H54 (cell line): ENCODE measurements at regions not wholly inside any gene's neighbourhood (a gene's known extent, or its start where the extent isn't known, plus 50 kb on each side); places are given as distances from the start of the nearest gene placed in this dataset.

Experiments used
- DNase-seq: peaks from one replicate; pipeline ENCODE4 v3.0.0; 2011; ENCODE audit warnings: low spot score, mixed read lengths; ENCODE audit not compliant: insufficient read length
- FAIRE-seq: peaks from 3 replicates; lab custom pipeline; 2011; peaks lifted over from hg19 to GRCh38; lab: Jason Lieb, UNC
- POLR2A ChIP-seq: IDR thresholded peaks from 2 replicates; pipeline ENCODE4 v1.6.1; 2011; ENCODE audit warnings: low read depth, mild to moderate bottlenecking, low read length

- DNase-seq (no peak), FAIRE-seq (no peak)
- no peak for TF ChIP-seq POLR2A
These were observed 133.5 kb upstream of the STT3B start for GRCh38 chr3:31399271-31399670.

- TF ChIP-seq POLR2A = no peak
- DNase-seq (no peak), FAIRE-seq (no peak)
These were observed 130.6 kb upstream of the STT3B start for GRCh38 chr3:31402117-31402516.

- FAIRE-seq = no peak
- no peak for DNase-seq
- no peak for TF ChIP-seq POLR2A
These were observed 129.5 kb upstream of the STT3B start for GRCh38 chr3:31403197-31403596.

DNA sequence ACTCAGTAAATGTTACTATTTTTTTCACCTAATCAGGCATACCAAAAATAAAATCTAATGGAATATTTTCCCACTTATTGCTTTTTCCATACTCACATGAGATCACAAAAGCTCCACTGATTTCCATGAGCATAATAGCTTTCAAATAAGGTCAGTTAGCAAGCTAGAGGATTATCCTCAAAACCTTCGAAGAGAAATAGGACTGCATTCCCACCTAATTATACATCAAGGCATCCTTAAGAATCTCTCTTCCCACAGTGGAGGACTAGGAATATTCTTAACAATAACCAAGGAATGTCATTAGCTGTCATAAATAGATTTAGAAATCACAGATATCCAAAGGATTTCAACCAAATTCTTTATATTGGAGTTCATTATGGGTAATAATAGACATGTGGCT lies 127.9 kb upstream of the STT3B start:
- no peak for TF ChIP-seq POLR2A
- FAIRE-seq = no peak
- DNase-seq = no peak

DNA sequence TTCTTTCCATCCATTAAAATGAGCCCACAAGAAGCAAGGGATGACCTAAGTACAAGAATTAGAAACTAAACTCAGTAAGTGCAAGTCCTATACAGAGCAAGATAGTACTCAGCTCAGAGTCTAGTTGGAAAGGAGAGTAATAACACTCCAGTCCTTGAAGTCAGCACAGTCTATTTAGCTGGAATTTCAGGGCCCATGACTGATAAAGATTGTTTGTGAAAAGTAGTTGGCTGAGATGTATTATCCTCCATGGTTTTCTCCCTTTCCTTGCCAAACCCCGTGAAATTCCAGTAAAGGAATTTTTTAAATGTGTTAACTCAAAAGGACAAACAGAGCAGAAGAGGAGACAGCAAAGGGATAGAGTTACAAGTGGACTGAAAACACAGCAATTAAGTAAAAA lies 127.2 kb upstream of the STT3B start:
- TF ChIP-seq POLR2A = no peak
- no peak for DNase-seq
- FAIRE-seq = no peak

- no peak for DNase-seq
- no peak for TF ChIP-seq POLR2A
- FAIRE-seq = no peak
These were observed 125.8 kb upstream of the STT3B start for GRCh38 chr3:31406896-31407295.

DNA sequence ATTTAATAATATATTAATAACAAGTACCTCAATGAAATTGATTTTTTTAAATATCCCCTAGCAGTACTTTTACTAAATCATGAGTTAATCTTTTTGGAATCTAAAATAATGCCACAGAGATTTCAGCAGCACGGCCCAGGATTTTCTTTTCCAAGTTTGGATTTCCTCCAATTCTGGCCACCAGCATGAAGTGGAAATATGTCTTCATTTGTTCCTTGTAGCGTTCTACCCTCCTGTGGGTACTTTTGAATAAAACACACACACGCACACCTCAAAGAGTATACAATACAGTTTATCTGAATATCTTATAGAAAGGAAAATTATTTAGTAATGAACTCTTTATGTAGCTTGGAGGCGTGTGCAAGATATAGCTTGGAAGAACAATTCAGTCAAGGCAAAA lies 125.1 kb upstream of the STT3B start:
- TF ChIP-seq POLR2A = no peak
- no peak for DNase-seq
- FAIRE-seq = no peak

GRCh38 chr3:31408720-31409119 lies 124.0 kb upstream of the STT3B start:
- no peak for TF ChIP-seq POLR2A
- FAIRE-seq = no peak
- no peak for DNase-seq

DNA sequence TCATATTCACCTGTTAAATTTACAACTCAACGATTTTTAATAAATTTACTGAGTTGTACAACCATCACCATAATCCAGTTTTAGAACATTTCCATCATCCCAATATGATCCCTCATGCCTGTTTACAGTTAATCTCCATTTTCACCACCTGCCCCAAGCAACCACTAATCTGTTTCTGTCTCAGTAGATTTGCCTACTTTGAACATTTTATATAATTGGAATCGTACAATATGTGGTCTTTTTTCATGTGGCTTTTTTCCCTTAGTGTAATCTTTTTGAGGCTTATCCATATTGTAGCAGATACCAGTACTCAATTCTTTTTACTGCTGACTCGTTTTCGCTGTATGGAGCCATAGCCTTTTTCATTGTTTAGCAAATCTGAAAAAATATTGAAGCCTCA lies 123.3 kb upstream of the STT3B start:
- DNase-seq (no peak), FAIRE-seq (no peak)
- no peak for TF ChIP-seq POLR2A

GRCh38 chr3:31409866-31410265 lies 122.9 kb upstream of the STT3B start:
- no peak for DNase-seq
- no peak for TF ChIP-seq POLR2A

DNA sequence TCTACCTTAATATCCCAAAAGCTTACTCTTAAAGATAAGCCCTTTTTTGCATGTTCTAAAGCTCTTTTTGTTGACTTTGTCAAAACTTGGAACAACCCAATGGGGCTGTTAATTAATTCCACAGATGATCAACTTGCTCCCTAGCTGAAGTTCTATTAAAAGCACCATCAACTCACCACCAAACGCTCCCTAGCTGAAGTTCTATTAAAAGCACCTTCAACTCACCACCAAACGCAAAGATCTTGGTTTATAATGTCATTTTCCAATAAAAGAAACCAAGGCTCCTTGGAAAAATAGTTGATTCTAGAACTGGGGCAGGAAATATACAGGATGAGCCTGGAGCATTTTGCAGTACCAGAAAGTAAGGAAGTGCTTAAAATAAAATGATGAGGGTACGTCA lies 122.3 kb upstream of the STT3B start:
- DNase-seq (no peak), FAIRE-seq (no peak)
- no peak for TF ChIP-seq POLR2A

More at GRCh38 chr3:31409866-31410265, 122.9 kb upstream of the STT3B start:
- no peak for FAIRE-seq

DNA sequence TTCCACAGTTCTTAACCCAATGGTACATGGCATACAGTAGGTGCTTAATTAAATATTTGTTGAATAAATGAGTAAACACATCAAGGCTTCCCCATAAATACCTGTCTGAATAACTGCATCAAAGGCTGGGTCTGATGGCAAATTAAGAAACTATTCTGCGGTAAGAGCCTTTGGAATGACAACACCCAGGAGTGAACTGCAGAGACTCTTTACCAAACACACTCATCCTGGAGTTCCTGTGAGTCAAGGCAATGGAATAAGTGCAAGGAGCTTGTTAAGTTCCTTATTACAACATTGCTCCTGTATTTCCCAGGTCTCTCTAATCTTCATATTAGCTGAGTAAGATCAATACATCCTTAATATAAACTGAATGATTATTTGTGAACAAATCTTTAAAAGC lies 119.9 kb upstream of the STT3B start:
- FAIRE-seq = no peak
- DNase-seq = no peak
- no peak for TF ChIP-seq POLR2A

DNA sequence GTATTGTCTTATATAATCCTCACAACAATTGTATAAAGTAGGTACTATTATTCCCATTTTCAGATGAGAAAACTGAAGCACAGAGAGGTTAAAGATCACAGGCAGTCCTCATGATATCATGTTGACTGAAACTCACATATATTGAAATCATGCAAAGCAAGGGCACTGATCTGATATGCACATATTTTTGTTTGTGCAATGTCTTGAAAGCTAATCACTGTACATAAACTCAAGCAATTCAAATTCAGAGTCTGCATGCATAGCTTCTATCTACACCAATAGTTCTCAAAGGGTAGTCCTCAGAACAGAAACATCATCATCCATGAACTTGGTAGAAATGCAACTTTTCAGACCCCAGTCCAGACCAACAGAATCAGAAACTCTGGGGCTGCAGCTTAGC lies 119.2 kb upstream of the STT3B start:
- no peak for TF ChIP-seq POLR2A
- no peak for FAIRE-seq
- no peak for DNase-seq

DNA sequence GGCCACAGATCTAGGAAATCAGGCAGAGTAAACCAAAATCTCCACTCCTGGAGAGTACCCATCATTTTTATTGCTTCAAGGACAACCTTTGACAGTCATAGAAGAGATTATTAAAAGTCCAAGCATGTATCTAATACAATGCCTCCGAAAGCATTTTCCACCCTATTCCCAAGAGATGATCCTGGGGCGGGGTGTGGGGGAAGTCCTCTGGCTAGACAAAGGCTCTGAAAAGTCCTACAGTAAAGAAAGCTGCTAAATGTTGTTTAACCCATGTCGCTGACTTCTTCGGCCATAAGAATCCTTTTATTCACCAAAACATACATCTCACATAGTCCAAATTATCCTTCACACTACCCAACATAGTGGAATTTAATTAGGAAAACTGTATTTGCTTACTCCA lies 115.7 kb upstream of the STT3B start:
- no peak for DNase-seq
- FAIRE-seq = no peak
- TF ChIP-seq POLR2A = no peak

GRCh38 chr3:31417486-31417885 lies 115.2 kb upstream of the STT3B start:
- no peak for TF ChIP-seq POLR2A
- FAIRE-seq = no peak
- no peak for DNase-seq

- DNase-seq (no peak), FAIRE-seq (no peak)
- TF ChIP-seq POLR2A = no peak
These were observed 112.4 kb upstream of the STT3B start for GRCh38 chr3:31420311-31420710.
